ENCODE measurements at regions not wholly inside any gene's neighbourhood (a gene's known extent, or its start where the extent isn't known, plus 50 kb on each side); places are given as distances from the start of the nearest gene placed in this dataset.

GRCh38 chr15:37701230-37701629 is 233.2 kb upstream of the TMCO5A start:
- Histone ChIP-seq H3K36me3 (ENCODE audit: insufficient read depth, low read length) (no peaks in the 10 kb centered on the region), H3K27me3 (ENCODE audit: insufficient read depth, low read length) (no peaks in the 10 kb centered on the region), H3K4me3 (ENCODE audit: low read length) (no peak overlapping the region), H3K9me3 (ENCODE audit: insufficient read depth, low read depth, low read length) (no peaks in the 10 kb centered on the region), H3K27ac (ENCODE audit: low read depth, low read length) (no peak overlapping the region), H3K4me1 (ENCODE audit: insufficient read depth, low read length) (no peaks in the 10 kb centered on the region), H3K9ac (ENCODE audit: low read depth, low read length) (no peak overlapping the region)
- 94% methylated on average over 1 of the region's 1 CpG for WGBS

GRCh38 chr15:37709669-37710068 is 224.8 kb upstream of the TMCO5A start:
- H3K27ac ChIP-seq (ENCODE audit: low read depth, low read length) = no peak overlapping the region
- no peak overlapping the region for H3K4me3 ChIP-seq (ENCODE audit: low read length)
- WGBS = 86% methylated on average over 1 of the region's 1 CpG
- 0 out of 2 replicates have a peak, but pooled peaks cover 4% of the 10 kb centered on the region for H3K9me3 ChIP-seq (ENCODE audit: insufficient read depth, low read depth, low read length)
- H3K27me3 ChIP-seq (ENCODE audit: insufficient read depth, low read length) = no peaks in the 10 kb centered on the region
- no peaks in the 10 kb centered on the region for H3K4me1 ChIP-seq (ENCODE audit: insufficient read depth, low read length)
- no peaks in the 10 kb centered on the region for H3K36me3 ChIP-seq (ENCODE audit: insufficient read depth, low read length)
- H3K9ac ChIP-seq (ENCODE audit: low read depth, low read length) = no peak overlapping the region

GRCh38 chr15:37715101-37715500 is 219.3 kb upstream of the TMCO5A start:
- Histone ChIP-seq H3K27me3 (ENCODE audit: insufficient read depth, low read length) (no peaks in the 10 kb centered on the region), H3K27ac (ENCODE audit: low read depth, low read length) (no peak overlapping the region), H3K36me3 (ENCODE audit: insufficient read depth, low read length) (no peaks in the 10 kb centered on the region), H3K4me3 (ENCODE audit: low read length) (no peak overlapping the region), H3K9me3 (ENCODE audit: insufficient read depth, low read depth, low read length) (0 out of 2 replicates have a peak, but pooled peaks cover 4% of the 10 kb centered on the region), H3K9ac (ENCODE audit: low read depth, low read length) (no peak overlapping the region), H3K4me1 (ENCODE audit: insufficient read depth, low read length) (no peaks in the 10 kb centered on the region)
- WGBS = 100% methylated on average over 1 of the region's 1 CpG

- Histone ChIP-seq H3K27ac (ENCODE audit: low read depth, low read length) (no peak overlapping the region), H3K4me1 (ENCODE audit: insufficient read depth, low read length) (no peaks in the 10 kb centered on the region), H3K36me3 (ENCODE audit: insufficient read depth, low read length) (no peaks in the 10 kb centered on the region), H3K9me3 (ENCODE audit: insufficient read depth, low read depth, low read length) (no peaks in the 10 kb centered on the region), H3K27me3 (ENCODE audit: insufficient read depth, low read length) (no peaks in the 10 kb centered on the region), H3K4me3 (ENCODE audit: low read length) (no peak overlapping the region), H3K9ac (ENCODE audit: low read depth, low read length) (no peak overlapping the region)
- 88% methylated on average over 9 of the region's 9 CpGs for WGBS
Measured at GRCh38 chr15:37720267-37720666, 214.2 kb upstream of the TMCO5A start.

GRCh38 chr15:37731146-37731746 is 203.2 kb upstream of the TMCO5A start:
- Histone ChIP-seq H3K27ac (ENCODE audit: low read depth, low read length) (no peak overlapping the region), H3K9ac (ENCODE audit: low read depth, low read length) (no peak overlapping the region), H3K36me3 (ENCODE audit: insufficient read depth, low read length) (no peaks in the 10 kb centered on the region), H3K4me3 (ENCODE audit: low read length) (no peak overlapping the region), H3K27me3 (ENCODE audit: insufficient read depth, low read length) (no peaks in the 10 kb centered on the region), H3K4me1 (ENCODE audit: insufficient read depth, low read length) (no peaks in the 10 kb centered on the region), H3K9me3 (ENCODE audit: insufficient read depth, low read depth, low read length) (no peaks in the 10 kb centered on the region)
- 90% methylated on average over 4 of the region's 5 CpGs for WGBS

GRCh38 chr15:37733628-37734027 is 200.8 kb upstream of the TMCO5A start:
- Histone ChIP-seq H3K27ac (ENCODE audit: low read depth, low read length) (no peak overlapping the region), H3K27me3 (ENCODE audit: insufficient read depth, low read length) (no peaks in the 10 kb centered on the region), H3K9ac (ENCODE audit: low read depth, low read length) (no peak overlapping the region), H3K9me3 (ENCODE audit: insufficient read depth, low read depth, low read length) (no peaks in the 10 kb centered on the region), H3K4me3 (ENCODE audit: low read length) (no peak overlapping the region), H3K36me3 (ENCODE audit: insufficient read depth, low read length) (no peaks in the 10 kb centered on the region), H3K4me1 (ENCODE audit: insufficient read depth, low read length) (no peaks in the 10 kb centered on the region)
- WGBS = 94% methylated on average over 5 of the region's 5 CpGs

- Histone ChIP-seq H3K27me3 (ENCODE audit: insufficient read depth, low read length) (no peaks in the 10 kb centered on the region), H3K36me3 (ENCODE audit: insufficient read depth, low read length) (no peaks in the 10 kb centered on the region), H3K9ac (ENCODE audit: low read depth, low read length) (no peak overlapping the region), H3K27ac (ENCODE audit: low read depth, low read length) (no peak overlapping the region), H3K4me3 (ENCODE audit: low read length) (no peak overlapping the region), H3K4me1 (ENCODE audit: insufficient read depth, low read length) (peaks cover 12% of the 10 kb centered on the region; the same call in 1 of the 2 replicates), H3K9me3 (ENCODE audit: insufficient read depth, low read depth, low read length) (no peaks in the 10 kb centered on the region)
- whole genome bisulfite sequencing = 77% methylated on average over 3 of the region's 4 CpGs
Measured at GRCh38 chr15:37740623-37741141, 193.8 kb upstream of the TMCO5A start.

GRCh38 chr15:37743826-37744225 is 190.6 kb upstream of the TMCO5A start:
- 95% methylated on average over 3 of the region's 3 CpGs for WGBS
- peaks cover 12% of the 10 kb centered on the region; the same call in 1 of the 2 replicates for H3K4me1 ChIP-seq (ENCODE audit: insufficient read depth, low read length)
- H3K27ac ChIP-seq (ENCODE audit: low read depth, low read length) = no peak overlapping the region
- no peaks in the 10 kb centered on the region for H3K9me3 ChIP-seq (ENCODE audit: insufficient read depth, low read depth, low read length)
- H3K27me3 ChIP-seq (ENCODE audit: insufficient read depth, low read length) = no peaks in the 10 kb centered on the region
- no peak overlapping the region for H3K9ac ChIP-seq (ENCODE audit: low read depth, low read length)
- no peak overlapping the region for H3K4me3 ChIP-seq (ENCODE audit: low read length)
- no peaks in the 10 kb centered on the region for H3K36me3 ChIP-seq (ENCODE audit: insufficient read depth, low read length)

GRCh38 chr15:37744521-37744920 is 189.9 kb upstream of the TMCO5A start:
- Histone ChIP-seq H3K27ac (ENCODE audit: low read depth, low read length) (no peak overlapping the region), H3K4me3 (ENCODE audit: low read length) (no peak overlapping the region), H3K9ac (ENCODE audit: low read depth, low read length) (no peak overlapping the region), H3K9me3 (ENCODE audit: insufficient read depth, low read depth, low read length) (0 out of 2 replicates have a peak, but pooled peaks cover 3% of the 10 kb centered on the region), H3K27me3 (ENCODE audit: insufficient read depth, low read length) (no peaks in the 10 kb centered on the region), H3K4me1 (ENCODE audit: insufficient read depth, low read length) (peaks cover 12% of the 10 kb centered on the region; the same call in 1 of the 2 replicates), H3K36me3 (ENCODE audit: insufficient read depth, low read length) (no peaks in the 10 kb centered on the region)
- WGBS = 96% methylated on average over 1 of the region's 1 CpG

GRCh38 chr15:37751401-37751800 is 183.0 kb upstream of the TMCO5A start:
- Histone ChIP-seq H3K27ac (ENCODE audit: low read depth, low read length) (no peak overlapping the region), H3K4me1 (ENCODE audit: insufficient read depth, low read length) (no peaks in the 10 kb centered on the region), H3K27me3 (ENCODE audit: insufficient read depth, low read length) (no peaks in the 10 kb centered on the region), H3K36me3 (ENCODE audit: insufficient read depth, low read length) (no peaks in the 10 kb centered on the region), H3K4me3 (ENCODE audit: low read length) (no peak overlapping the region), H3K9me3 (ENCODE audit: insufficient read depth, low read depth, low read length) (0 out of 2 replicates have a peak, but pooled peaks cover 3% of the 10 kb centered on the region), H3K9ac (ENCODE audit: low read depth, low read length) (no peak overlapping the region)
- WGBS = 94% methylated on average over 3 of the region's 3 CpGs

GRCh38 chr15:37756407-37756806 is 178.0 kb upstream of the TMCO5A start:
- Histone ChIP-seq H3K4me3 (ENCODE audit: low read length) (no peak overlapping the region), H3K9ac (ENCODE audit: low read depth, low read length) (no peak overlapping the region), H3K36me3 (ENCODE audit: insufficient read depth, low read length) (no peaks in the 10 kb centered on the region), H3K4me1 (ENCODE audit: insufficient read depth, low read length) (no peaks in the 10 kb centered on the region), H3K27me3 (ENCODE audit: insufficient read depth, low read length) (no peaks in the 10 kb centered on the region), H3K9me3 (ENCODE audit: insufficient read depth, low read depth, low read length) (no peaks in the 10 kb centered on the region), H3K27ac (ENCODE audit: low read depth, low read length) (no peak overlapping the region)

- no peak overlapping the region for H3K27ac ChIP-seq (ENCODE audit: low read depth, low read length)
- H3K36me3 ChIP-seq (ENCODE audit: insufficient read depth, low read length) = no peaks in the 10 kb centered on the region
- WGBS = 94% methylated on average over 1 of the region's 1 CpG
- H3K4me1 ChIP-seq (ENCODE audit: insufficient read depth, low read length) = no peaks in the 10 kb centered on the region
- no peak overlapping the region for H3K9ac ChIP-seq (ENCODE audit: low read depth, low read length)
- no peaks in the 10 kb centered on the region for H3K9me3 ChIP-seq (ENCODE audit: insufficient read depth, low read depth, low read length)
- no peaks in the 10 kb centered on the region for H3K27me3 ChIP-seq (ENCODE audit: insufficient read depth, low read length)
- no peak overlapping the region for H3K4me3 ChIP-seq (ENCODE audit: low read length)
Measured at GRCh38 chr15:37758412-37758811, 176.0 kb upstream of the TMCO5A start.
